Testis (tissue), 2 donors: ENCODE measurements at regions not wholly inside any gene's neighbourhood (a gene's known extent, or its start where the extent isn't known, plus 50 kb on each side); places are given as distances from the start of the nearest gene placed in this dataset.

ENCODE experiments used
- POLR2A ChIP-seq: fragments of 450-650 bp; IDR thresholded peaks from one replicate; pipeline ENCODE4 v1.6.1; 2017; ENCODE audit warnings: antibody characterized with exemption, mild to moderate bottlenecking, moderate library complexity
- TF ChIP-seq, protein P1 (sequence below), 3 experiments: fragments of 450-650 bp in 2 of 3; fragments of 200-600 bp in 1 of 3; sonication (generic) in 1 of 3; IDR thresholded peaks; one replicate each; pipeline ENCODE4 v1.5.1; 2016 to 2019; ENCODE audit warnings: antibody characterized with exemption in 3 of 3, mild to moderate bottlenecking in 2 of 3, moderate library complexity in 1 of 3

DNA sequence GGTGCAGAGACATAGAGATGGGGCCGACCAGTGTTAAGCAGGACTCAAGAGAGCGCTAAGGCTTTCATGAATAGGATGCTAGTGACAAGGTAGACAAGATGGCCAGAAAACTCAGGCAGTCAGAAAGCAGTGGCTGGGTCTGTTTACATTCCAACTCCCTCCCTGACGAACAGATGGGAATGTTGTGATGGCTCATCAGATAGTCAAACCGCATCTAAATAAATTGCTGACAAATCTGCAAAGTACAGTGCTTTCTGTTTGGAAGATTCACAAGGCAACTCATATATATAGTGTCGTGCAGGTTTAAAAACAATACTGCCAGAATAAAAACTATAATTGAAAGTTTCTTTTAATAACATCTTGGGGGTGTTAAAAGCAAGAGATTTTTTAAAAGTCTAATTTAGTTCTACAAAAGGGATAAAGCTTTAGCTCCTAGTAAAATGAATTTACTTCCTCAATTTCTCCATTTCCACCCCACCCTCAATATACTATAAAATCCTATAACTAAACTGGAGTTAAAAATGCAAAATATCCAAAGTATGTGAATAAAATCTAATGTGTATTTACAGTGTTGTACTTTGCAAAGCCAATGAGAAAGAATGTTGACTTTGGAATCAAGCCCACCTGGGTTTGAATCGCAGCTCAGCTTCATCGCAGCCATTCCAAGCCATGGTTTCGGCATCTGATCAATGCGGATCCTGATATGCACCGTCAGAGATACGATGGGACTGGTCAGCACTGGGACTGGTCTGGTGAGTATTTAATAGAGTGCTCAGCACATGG lies 247.3 kb upstream of the PDE10A start:
- TF ChIP-seq, protein P1, sequence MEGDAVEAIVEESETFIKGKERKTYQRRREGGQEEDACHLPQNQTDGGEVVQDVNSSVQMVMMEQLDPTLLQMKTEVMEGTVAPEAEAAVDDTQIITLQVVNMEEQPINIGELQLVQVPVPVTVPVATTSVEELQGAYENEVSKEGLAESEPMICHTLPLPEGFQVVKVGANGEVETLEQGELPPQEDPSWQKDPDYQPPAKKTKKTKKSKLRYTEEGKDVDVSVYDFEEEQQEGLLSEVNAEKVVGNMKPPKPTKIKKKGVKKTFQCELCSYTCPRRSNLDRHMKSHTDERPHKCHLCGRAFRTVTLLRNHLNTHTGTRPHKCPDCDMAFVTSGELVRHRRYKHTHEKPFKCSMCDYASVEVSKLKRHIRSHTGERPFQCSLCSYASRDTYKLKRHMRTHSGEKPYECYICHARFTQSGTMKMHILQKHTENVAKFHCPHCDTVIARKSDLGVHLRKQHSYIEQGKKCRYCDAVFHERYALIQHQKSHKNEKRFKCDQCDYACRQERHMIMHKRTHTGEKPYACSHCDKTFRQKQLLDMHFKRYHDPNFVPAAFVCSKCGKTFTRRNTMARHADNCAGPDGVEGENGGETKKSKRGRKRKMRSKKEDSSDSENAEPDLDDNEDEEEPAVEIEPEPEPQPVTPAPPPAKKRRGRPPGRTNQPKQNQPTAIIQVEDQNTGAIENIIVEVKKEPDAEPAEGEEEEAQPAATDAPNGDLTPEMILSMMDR (IDR thresholded peaks at IDR 0.05) = no peak
- TF ChIP-seq POLR2A = no peak
